HG03039 (cell line): ENCODE measurements at regions not wholly inside any gene's neighbourhood (a gene's known extent, or its start where the extent isn't known, plus 50 kb on each side); places are given as distances from the start of the nearest gene placed in this dataset.
A peak's percentile ranks its signal among the peaks of the same experiment; 100 is the strongest.

Experiments used
- ATAC-seq: cut with Tn5 transposase; IDR thresholded peaks from one replicate; pipeline ENCODE4 v1.9.1; 2021; ENCODE audit warnings: mild to moderate bottlenecking, moderate library complexity; ENCODE audit not compliant: unreplicated experiment

GRCh38 chr20:11270566-11270965, 596.8 kb upstream of the JAG1 start:
- no peak for ATAC-seq

DNA sequence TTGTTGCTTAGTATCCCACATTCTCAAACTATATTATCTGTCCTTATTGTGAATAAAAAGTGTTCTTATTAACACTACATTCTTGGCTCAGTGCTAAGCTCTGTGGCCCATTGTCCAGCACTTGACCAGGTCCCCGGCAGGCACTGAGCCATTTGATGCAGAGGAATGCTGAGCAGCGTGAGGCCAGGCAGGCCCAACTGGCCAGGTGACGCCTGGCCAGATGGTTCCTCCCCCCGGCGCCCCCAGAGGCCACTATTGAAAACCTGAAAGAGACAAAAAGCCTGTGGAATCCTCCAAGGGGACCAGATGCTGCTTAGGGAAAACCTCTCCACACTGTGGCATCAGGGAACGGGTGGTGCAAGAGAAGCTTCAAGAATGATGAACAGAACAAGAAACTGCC, 597.5 kb upstream of the JAG1 start:
- no peak for ATAC-seq

DNA sequence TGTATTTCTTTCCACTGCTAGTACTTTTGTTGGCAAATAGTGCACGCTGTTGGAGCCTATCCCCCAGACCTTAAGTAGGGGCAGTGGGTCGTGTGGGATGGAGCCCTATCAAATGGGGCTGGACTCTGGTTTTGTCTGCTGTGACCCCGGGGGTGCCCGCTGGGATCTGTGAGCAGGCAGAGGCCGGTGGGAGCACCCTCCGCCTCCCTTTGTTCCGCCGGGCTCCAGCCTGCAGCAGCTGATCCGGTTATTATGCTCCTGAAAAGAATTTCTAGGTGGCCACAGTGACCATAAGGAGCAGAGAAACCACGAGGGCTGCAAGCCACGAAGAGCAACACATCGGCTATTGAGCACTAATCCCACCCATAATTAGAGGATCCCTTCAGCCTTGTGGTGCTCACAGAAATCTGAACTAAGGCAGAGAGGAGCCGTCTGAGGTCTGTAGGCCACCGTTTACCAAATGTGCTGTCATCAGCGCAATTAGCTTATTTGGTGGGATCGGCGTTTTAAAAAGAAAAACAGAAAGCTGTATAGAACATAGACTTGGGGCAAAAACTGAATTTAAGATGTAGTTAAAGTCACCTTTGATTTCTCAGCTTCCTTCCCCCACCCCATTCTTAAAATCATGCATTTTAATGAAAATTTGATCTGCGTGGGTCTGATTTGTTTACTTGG, 598.3 kb upstream of the JAG1 start:
- no peak for ATAC-seq

GRCh38 chr20:11274141-11274594, 600.4 kb upstream of the JAG1 start:
- ATAC-seq, result peak; percentile 68

- no peak for ATAC-seq
Measured at GRCh38 chr20:11275740-11276139, 601.9 kb upstream of the JAG1 start.

GRCh38 chr20:11277170-11277569, 603.4 kb upstream of the JAG1 start:
- no peak for ATAC-seq

DNA sequence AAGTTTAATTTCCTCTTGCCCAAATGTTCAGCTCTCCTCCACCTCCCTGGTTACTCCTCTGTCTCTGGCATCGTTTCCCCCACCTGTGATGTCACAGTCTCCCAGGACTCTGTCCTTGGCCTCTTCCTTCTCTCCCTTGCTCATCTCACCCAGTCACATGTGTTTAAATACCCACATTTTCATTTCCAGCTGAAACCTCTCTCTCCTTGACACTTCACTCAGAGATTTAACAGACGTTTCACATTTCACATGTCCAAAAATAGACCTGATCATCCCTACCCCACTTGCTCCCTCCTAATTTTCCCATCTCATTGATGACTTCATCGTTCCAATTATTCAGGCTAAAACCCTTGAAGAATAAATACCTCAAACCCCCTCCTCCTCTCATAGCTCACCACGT, 604.1 kb upstream of the JAG1 start:
- no peak for ATAC-seq

DNA sequence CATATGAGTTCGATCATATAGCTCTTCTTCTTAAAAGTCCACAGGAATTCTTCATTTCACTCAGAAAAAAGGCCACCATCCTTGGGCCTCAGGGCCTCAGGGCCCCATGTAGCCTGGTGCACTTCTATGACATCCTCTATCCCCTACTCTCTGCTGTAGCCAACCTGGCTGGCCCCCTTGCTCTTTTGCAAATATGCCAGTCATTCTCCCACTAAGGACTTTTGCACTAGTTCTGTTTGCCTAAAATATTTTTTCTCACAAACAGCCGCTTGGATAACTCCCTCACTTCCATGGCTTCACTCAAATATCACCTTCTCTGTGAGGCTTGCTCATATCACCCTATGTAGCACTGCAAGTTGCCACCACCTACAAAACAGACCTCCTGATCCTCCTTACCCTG, 604.7 kb upstream of the JAG1 start:
- ATAC-seq, result no peak

DNA sequence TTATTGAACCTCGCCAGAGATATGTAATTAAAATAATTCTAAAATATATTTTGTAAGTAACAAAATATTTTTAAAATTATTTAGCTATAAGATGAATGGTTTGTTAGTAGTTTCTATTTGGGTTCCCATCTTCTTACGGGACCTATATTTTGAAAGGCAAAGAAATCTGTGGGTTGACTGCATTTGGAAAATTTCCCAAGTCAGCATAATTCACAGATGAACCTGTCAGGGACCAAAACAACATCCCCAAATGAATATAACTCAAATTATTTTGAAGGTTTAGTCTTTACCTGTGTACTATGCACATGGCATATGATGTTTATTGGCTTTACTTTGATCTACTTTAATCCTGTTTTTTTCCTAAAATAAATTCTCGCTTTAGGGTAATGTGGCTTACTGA, 607.4 kb upstream of the JAG1 start:
- no peak for ATAC-seq

- ATAC-seq, result no peak
Measured at GRCh38 chr20:11281768-11282167, 608.0 kb upstream of the JAG1 start.

- ATAC-seq, result no peak
Measured at GRCh38 chr20:11287126-11287525, 613.3 kb upstream of the JAG1 start.

DNA sequence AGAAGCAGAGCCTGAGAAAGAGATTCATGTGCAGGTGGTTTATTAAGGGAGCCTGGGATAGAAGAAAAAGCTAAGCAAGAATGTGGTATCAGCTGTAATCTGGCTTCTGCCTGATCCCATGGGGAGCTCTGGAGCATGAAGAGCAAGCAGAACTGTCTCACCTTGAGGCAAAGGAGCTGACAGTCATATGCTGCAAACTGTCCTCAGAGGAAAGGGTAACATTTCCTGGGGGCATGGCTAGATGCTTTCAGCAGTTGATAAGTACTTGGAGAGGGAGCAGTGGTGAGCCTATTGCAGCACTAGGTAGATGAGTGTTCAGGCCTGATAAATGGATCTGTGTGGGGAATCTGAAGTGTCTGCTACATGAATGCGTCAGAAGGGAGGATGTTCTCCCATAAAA, 621.5 kb upstream of the BTBD3 start:
- ATAC-seq, result no peak

DNA sequence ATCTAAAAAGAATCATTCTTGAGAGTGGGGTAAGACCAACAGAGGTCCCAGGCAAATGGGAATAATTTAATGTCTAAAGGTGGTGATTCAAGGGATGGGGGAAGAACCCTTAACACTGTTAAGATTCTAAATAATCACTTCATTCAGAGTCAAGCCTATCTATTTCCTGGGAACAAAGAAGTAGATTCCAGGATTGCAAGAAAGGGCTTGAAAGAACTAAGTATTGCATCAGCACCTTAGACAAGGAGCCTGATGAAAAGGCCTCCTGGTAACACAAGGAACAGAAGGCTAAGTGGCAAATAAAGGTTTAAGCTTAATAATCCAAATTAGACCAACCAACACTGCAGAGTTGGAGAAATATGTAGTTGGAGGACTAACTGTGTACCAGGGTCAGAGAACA, 620.7 kb upstream of the BTBD3 start:
- no peak for ATAC-seq

GRCh38 chr20:11301699-11302098, 616.0 kb upstream of the BTBD3 start:
- ATAC-seq, result no peak

DNA sequence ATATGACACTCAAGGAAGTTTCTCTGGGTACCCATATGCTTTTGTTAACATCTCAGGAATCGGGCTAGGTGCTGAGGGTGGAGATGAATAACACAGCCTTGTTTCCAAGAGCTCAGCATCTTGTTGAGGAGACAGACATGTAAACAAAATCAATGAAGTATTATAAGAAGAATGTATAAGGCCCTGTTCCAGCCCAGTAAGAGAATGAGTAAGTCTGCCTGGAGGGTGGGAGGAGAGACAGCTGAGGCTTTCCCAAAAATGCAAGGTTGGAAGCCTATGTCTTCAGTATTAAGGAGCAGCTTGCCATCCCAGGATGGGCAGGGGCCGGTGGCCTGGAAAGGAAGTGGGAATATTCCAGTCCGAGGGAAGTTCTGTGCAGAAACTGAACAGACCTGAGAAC, 615.3 kb upstream of the BTBD3 start:
- no peak for ATAC-seq

GRCh38 chr20:11304795-11305194, 612.9 kb upstream of the BTBD3 start:
- no peak for ATAC-seq

DNA sequence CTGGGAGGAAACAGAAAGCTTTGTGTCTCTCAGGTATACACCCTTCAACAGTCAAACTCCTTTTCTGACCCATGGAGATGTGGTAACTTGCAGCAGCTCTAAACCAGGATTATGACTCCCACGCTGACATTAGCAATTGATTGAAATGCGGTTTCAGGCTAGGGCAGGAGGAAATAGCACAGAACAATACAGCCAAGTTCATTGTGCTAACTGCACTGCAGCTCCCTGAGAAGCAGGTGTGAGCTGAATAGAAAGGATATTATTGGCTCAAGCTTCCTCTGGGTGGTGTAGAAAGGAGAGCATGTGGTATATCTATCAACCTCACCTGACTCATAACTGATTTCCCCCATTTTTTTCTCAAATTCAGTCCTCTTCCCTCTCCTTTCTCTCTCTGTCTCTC, 612.3 kb upstream of the BTBD3 start:
- ATAC-seq, result no peak

- no peak for ATAC-seq
Measured at GRCh38 chr20:11311659-11312224, 606.0 kb upstream of the BTBD3 start.

GRCh38 chr20:11315525-11315924, 602.2 kb upstream of the BTBD3 start:
- ATAC-seq, result no peak

- no peak for ATAC-seq
Measured at GRCh38 chr20:11316244-11316643, 601.4 kb upstream of the BTBD3 start.

DNA sequence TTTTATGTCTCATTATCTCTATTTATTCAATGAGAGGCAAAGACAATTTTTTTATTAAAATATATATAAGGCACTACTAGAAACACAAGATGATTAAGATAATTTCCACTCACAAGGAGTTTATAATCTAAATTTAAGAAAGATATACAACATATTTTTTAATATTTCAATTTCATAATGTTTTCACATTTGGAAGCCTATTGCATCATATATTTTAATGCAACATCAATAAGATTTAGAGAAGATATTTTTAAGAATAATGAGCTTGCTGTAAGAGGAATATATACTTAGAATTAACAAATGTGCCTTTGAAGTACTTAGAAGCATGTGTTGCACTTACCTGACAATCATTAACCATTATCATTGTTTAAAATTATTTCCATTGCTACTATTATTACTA, 597.7 kb upstream of the BTBD3 start:
- ATAC-seq, result no peak

- ATAC-seq, result no peak
Measured at GRCh38 chr20:11323816-11324215, 593.9 kb upstream of the BTBD3 start.

GRCh38 chr20:11324990-11325389, 592.7 kb upstream of the BTBD3 start:
- no peak for ATAC-seq
